Colonic mucosa (tissue), 4 donors: ENCODE measurements at regions not wholly inside any gene's neighbourhood (a gene's known extent, or its start where the extent isn't known, plus 50 kb on each side); places are given as distances from the start of the nearest gene placed in this dataset.
A peak's percentile ranks its signal among the peaks of the same experiment; 100 is the strongest.

Experiments
- DNase-seq: peaks from one replicate; pipeline ENCODE4 v3.0.0-alpha.2; 2020
- H3K27ac ChIP-seq: fragments of 200-600 bp; one replicate; pipeline ENCODE4 v1.8.0; 2021
- H3K27me3 ChIP-seq: fragments of 200-600 bp; one replicate; pipeline ENCODE4 v1.8.0; 2021
- H3K36me3 ChIP-seq: fragments of 200-600 bp; one replicate; pipeline ENCODE4 v1.8.0; 2021
- H3K4me1 ChIP-seq: fragments of 200-600 bp; one replicate; pipeline ENCODE4 v1.8.0; 2021; ENCODE audit warnings: mild to moderate bottlenecking
- H3K4me3 ChIP-seq: fragments of 200-600 bp; one replicate; pipeline ENCODE4 v1.8.0; 2021
- H3K9ac ChIP-seq, 2 donors: one replicate each; pipeline ENCODE4 v1.7.0; 2013; ENCODE audit warnings: control low read depth in 2 of 2, low read depth in 2 of 2, low read length in 2 of 2
- H3K9me3 ChIP-seq: fragments of 200-600 bp; one replicate; pipeline ENCODE4 v1.8.0; 2021
- intact Hi-C: fragments of 100-400 bp; cut with DNase I; formaldehyde crosslinking; loops from one replicate; pipeline ENCODE4 v1.14.1; 2022
- TF ChIP-seq, protein P1 (sequence below): fragments of 200-600 bp; IDR thresholded peaks from one replicate; pipeline ENCODE4 v1.8.0; 2022; ENCODE audit warnings: antibody characterized with exemption, mild to moderate bottlenecking
- donor health status: healthy.
- donor health status: DM: no; HTN: no; CAD: no.
- donor health status: DM: no; HTN: no; CAD: no.

DNA sequence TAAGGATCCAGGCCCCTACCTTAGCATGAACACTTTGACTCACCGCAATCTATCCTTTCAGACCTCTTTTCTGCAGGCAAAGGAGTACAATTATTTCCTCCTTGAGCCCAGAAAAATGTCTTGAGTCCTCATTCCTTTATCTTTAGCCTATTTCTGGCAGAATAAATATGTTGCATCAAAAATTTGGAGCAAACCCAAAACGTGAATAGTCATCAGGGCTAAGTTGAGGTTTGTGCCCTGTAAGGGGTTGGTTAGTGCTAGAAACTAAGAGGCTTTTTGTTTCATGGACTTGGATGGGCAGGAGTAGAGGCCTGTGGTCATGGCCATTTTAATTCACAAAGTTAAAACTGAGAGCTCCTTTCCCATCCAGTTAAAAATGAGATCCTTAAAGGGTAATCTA is 460.3 kb downstream of the GBA3 start:
- Histone ChIP-seq H3K4me1 (no peaks in the 10 kb centered on the region), H3K36me3 (no peaks in the 10 kb centered on the region), H3K4me3 (no peak overlapping the region), H3K27ac (no peak overlapping the region), H3K27me3 (no peaks in the 10 kb centered on the region), H3K9ac (no peak overlapping the region), H3K9me3 (no peaks in the 10 kb centered on the region)
- intact Hi-C loops = no loop called here
- no peak for DNase-seq
- TF ChIP-seq, protein P1, sequence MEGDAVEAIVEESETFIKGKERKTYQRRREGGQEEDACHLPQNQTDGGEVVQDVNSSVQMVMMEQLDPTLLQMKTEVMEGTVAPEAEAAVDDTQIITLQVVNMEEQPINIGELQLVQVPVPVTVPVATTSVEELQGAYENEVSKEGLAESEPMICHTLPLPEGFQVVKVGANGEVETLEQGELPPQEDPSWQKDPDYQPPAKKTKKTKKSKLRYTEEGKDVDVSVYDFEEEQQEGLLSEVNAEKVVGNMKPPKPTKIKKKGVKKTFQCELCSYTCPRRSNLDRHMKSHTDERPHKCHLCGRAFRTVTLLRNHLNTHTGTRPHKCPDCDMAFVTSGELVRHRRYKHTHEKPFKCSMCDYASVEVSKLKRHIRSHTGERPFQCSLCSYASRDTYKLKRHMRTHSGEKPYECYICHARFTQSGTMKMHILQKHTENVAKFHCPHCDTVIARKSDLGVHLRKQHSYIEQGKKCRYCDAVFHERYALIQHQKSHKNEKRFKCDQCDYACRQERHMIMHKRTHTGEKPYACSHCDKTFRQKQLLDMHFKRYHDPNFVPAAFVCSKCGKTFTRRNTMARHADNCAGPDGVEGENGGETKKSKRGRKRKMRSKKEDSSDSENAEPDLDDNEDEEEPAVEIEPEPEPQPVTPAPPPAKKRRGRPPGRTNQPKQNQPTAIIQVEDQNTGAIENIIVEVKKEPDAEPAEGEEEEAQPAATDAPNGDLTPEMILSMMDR = no peak

DNA sequence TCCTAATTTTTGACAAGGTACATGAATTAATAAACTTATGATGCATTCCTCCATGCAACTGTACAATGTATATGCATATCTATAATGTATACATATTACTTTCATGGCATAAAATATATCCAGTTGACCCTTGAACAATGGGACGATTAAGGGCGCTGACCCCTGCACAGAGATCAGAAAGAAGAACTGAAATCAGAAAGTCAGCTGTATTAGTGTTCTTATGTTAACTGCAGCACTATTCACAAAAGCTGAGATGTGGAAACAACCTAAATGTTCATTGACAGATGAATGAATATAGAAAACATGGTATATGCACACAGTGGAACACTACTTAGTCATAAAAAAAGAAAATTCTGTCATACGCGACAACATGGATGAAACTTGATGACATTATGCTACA is 457.1 kb downstream of the GBA3 start:
- Histone ChIP-seq H3K36me3 (no peaks in the 10 kb centered on the region), H3K27ac (no peak overlapping the region), H3K9me3 (no peaks in the 10 kb centered on the region), H3K4me3 (no peak overlapping the region), H3K9ac (no peak overlapping the region), H3K27me3 (no peaks in the 10 kb centered on the region), H3K4me1 (no peaks in the 10 kb centered on the region)
- TF ChIP-seq, protein P1 = no peak
- no peak for DNase-seq
- intact Hi-C loops = no loop called here

DNA sequence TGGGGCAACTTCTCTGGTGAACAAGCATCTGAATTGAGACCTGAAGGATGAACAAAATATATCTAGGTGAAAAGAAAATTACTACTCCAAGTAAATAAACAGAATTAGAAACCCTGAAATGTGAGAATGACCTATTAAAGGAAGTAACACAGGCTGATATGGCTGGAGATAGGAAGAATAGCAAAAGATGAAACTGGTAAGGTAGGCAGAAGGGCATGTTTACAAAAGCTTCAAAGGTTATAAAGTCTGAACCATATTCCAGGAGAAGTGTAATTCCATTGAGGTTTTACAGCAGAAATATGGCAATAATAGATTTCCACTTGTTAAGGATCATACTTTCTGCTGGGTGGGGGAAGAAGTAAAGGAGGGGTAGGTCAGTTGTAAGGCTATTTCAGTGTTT is 452.0 kb downstream of the GBA3 start:
- no peaks in the 10 kb centered on the region for H3K36me3 ChIP-seq
- H3K27ac ChIP-seq = no peak overlapping the region
- H3K9me3 ChIP-seq = no peaks in the 10 kb centered on the region
- intact Hi-C loops = no loop called here
- TF ChIP-seq, protein P1 = no peak
- no peaks in the 10 kb centered on the region for H3K27me3 ChIP-seq
- DNase-seq = no peak
- H3K9ac ChIP-seq = no peak overlapping the region
- H3K4me3 ChIP-seq = no peak overlapping the region
- H3K4me1 ChIP-seq = no peaks in the 10 kb centered on the region

DNA sequence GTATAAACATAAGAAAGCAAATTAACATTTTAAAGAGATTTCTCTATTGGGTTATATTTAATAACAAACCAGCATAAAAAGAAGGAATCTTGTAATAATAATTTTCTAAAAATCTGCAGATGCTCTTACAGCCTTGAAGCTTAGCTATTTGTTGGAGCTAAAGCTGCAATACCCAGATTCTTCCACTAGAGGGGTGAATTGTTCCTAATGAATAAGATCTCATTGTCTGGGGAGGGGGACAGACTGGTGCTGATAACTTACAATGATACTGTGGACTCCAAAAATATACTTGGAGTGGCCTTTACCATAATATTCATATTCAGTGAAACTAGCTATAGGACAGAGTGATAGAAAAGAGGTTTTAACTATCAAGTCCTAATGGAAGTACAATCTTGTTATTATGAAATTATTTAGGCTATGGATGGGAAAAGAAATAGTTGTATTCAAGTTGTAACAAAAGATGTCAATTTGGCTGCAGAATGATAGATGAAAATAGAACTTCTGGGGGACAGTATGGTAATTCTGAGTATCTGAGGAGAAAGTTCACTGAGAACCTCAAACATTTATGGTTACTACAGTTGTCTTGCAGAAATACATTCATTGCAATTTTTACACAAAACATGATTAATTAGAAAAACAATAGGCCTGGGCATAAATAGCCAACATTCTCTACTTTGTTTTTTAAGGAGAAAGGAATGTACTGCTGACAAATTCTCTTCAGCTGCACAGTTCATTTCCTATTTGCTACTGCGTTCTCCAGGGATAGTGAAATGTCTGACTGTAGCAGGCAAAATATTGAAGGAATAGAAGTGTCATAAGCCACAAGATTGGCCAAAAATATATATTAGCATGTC is 443.3 kb downstream of the GBA3 start:
- TF ChIP-seq, protein P1 = peak; percentile 89
- Histone ChIP-seq H3K4me3 (no peak overlapping the region), H3K27ac (no peak overlapping the region), H3K36me3 (no peaks in the 10 kb centered on the region), H3K27me3 (no peaks in the 10 kb centered on the region), H3K4me1 (no peaks in the 10 kb centered on the region), H3K9ac (no peak overlapping the region), H3K9me3 (no peaks in the 10 kb centered on the region)
- peak; percentile 24 for DNase-seq
- intact Hi-C loops = no loop called here

DNA sequence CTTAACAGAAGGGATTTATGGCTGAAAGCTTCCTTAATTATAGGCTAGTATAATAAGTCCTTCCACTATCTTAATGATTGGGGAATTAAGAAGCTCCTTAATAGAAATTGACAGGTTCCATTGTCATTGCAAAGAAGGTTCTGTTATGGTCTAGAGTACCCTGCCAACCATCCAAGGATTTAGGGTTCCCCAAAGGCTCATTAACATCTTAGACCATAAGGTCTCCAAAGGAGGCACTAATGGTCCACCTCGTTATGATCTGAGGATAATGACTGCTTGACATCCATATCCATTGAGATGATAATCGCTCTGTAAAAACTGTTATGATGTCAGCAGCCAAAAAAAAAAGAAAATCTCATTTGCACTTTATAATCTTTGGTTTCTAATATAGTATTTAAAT is 441.6 kb downstream of the GBA3 start:
- no peaks in the 10 kb centered on the region for H3K9me3 ChIP-seq
- DNase-seq = no peak
- H3K27ac ChIP-seq = no peak overlapping the region
- no peaks in the 10 kb centered on the region for H3K4me1 ChIP-seq
- no peaks in the 10 kb centered on the region for H3K36me3 ChIP-seq
- H3K4me3 ChIP-seq = no peak overlapping the region
- intact Hi-C loops = no loop called here
- H3K9ac ChIP-seq = no peak overlapping the region
- TF ChIP-seq, protein P1 = no peak
- no peaks in the 10 kb centered on the region for H3K27me3 ChIP-seq
